H9 (cell line): ENCODE measurements at regions not wholly inside any gene's neighbourhood (a gene's known extent, or its start where the extent isn't known, plus 50 kb on each side); places are given as distances from the start of the nearest gene placed in this dataset.

Source experiments
- DNase-seq: peaks from one replicate; pipeline ENCODE4 v3.0.0-alpha.2; 2017
- H2AFZ ChIP-seq: one replicate; pipeline ENCODE4 v1.6.1; 2013; ENCODE audit warnings: mild to moderate bottlenecking, low read length, control low read depth, moderate library complexity
- H2AK5ac ChIP-seq: 2 replicates; pipeline ENCODE4 v1.6.1; 2013; ENCODE audit warnings: low read length, control low read depth, mixed read lengths; ENCODE audit not compliant: insufficient read length
- H2BK120ac ChIP-seq: one replicate; pipeline ENCODE4 v1.6.1; 2013; ENCODE audit warnings: low read depth, mild to moderate bottlenecking, low read length, control low read depth, inconsistent platforms; ENCODE audit not compliant: poor library complexity, severe bottlenecking
- H2BK12ac ChIP-seq: 2 replicates; pipeline ENCODE4 v1.6.1; 2013; ENCODE audit warnings: low read length, control low read depth, mixed read lengths, low read depth; ENCODE audit not compliant: insufficient read length
- H2BK15ac ChIP-seq: 2 replicates; pipeline ENCODE4 v1.6.1; 2013; ENCODE audit warnings: low read depth, low read length, control low read depth
- H2BK20ac ChIP-seq: one replicate; pipeline ENCODE4 v1.6.1; 2013; ENCODE audit warnings: low read depth, mild to moderate bottlenecking, low read length, control low read depth, inconsistent platforms; ENCODE audit not compliant: poor library complexity, severe bottlenecking
- H2BK5ac ChIP-seq: 2 replicates; pipeline ENCODE4 v1.6.1; 2013; ENCODE audit warnings: low read length, control low read depth, mixed read lengths; ENCODE audit not compliant: insufficient read length
- H3K14ac ChIP-seq: 2 replicates; pipeline ENCODE4 v1.6.1; 2013; ENCODE audit warnings: low read length, control low read depth; ENCODE audit not compliant: insufficient read depth
- H3K18ac ChIP-seq: 2 replicates; pipeline ENCODE4 v1.6.1; 2013; ENCODE audit warnings: low read depth, mild to moderate bottlenecking, mixed read lengths, low read length, control low read depth; ENCODE audit not compliant: insufficient read length
- H3K23ac ChIP-seq: 2 replicates; pipeline ENCODE4 v1.6.1; 2013; ENCODE audit warnings: low read length, control low read depth, mixed read lengths, low read depth; ENCODE audit not compliant: insufficient read length
- H3K23me2 ChIP-seq: 2 replicates; pipeline ENCODE4 v1.6.1; 2013; ENCODE audit warnings: low read depth, mild to moderate bottlenecking, mixed read lengths, low read length, control low read depth; ENCODE audit not compliant: insufficient read length, poor library complexity, severe bottlenecking
- H3K27ac ChIP-seq: 2 replicates; pipeline ENCODE4 v1.5.1; 2013; ENCODE audit warnings: low read length, control low read depth, mixed read lengths, low read depth; ENCODE audit not compliant: insufficient read length
- H3K27me3 ChIP-seq: 2 replicates; pipeline ENCODE4 v1.6.1; 2013; ENCODE audit warnings: low read length, control low read depth, inconsistent platforms; ENCODE audit not compliant: insufficient read depth
- H3K4ac ChIP-seq: 2 replicates; pipeline ENCODE4 v1.6.1; 2013; ENCODE audit warnings: low read depth, mild to moderate bottlenecking, control low read depth, inconsistent platforms, low read length, moderate library complexity
- H3K4me1 ChIP-seq: 2 replicates; pipeline ENCODE4 v1.6.1; 2013; ENCODE audit warnings: low read length, control low read depth, inconsistent platforms; ENCODE audit not compliant: insufficient read depth
- H3K4me2 ChIP-seq: 2 replicates; pipeline ENCODE4 v1.6.1; 2013; ENCODE audit warnings: low read length, control low read depth, mixed read lengths; ENCODE audit not compliant: insufficient read length, insufficient read depth
- H3K56ac ChIP-seq: 2 replicates; pipeline ENCODE4 v1.6.1; 2013; ENCODE audit warnings: low read depth, mild to moderate bottlenecking, mixed read lengths, low read length, control low read depth; ENCODE audit not compliant: insufficient read length
- H3K79me1 ChIP-seq: 2 replicates; pipeline ENCODE4 v1.6.1; 2013; ENCODE audit warnings: low read depth, mild to moderate bottlenecking, moderate library complexity, low read length, control low read depth, inconsistent platforms; ENCODE audit not compliant: insufficient read depth, poor library complexity, severe bottlenecking
- H3K79me2 ChIP-seq: 2 replicates; pipeline ENCODE4 v1.6.1; 2013; ENCODE audit warnings: low read length, control low read depth, inconsistent platforms; ENCODE audit not compliant: insufficient read depth
- H3K9ac ChIP-seq: 2 replicates; pipeline ENCODE4 v1.6.1; 2013; ENCODE audit warnings: low read length, control low read depth, mixed read lengths; ENCODE audit not compliant: insufficient read length; ENCODE audit errors: extremely low read depth
- H3K9me3 ChIP-seq: one replicate; pipeline ENCODE4 v1.6.1; 2013; ENCODE audit warnings: low read depth, low read length, inconsistent platforms; ENCODE audit not compliant: control insufficient read depth
- H3T11ph ChIP-seq: one replicate; pipeline ENCODE4 v1.6.1; 2013; ENCODE audit warnings: mild to moderate bottlenecking, low read length, control low read depth, inconsistent platforms
- H4K20me1 ChIP-seq: one replicate; pipeline ENCODE4 v1.6.1; 2013; ENCODE audit not compliant: control insufficient read depth, insufficient read length, insufficient read depth
- H4K5ac ChIP-seq: 2 replicates; pipeline ENCODE4 v1.6.1; 2013; ENCODE audit warnings: low read depth, mild to moderate bottlenecking, mixed read lengths, low read length, control low read depth; ENCODE audit not compliant: insufficient read length
- H4K8ac ChIP-seq: replicated peaks from 2 replicates; pipeline ENCODE4 v1.6.1; 2013; ENCODE audit warnings: low read length, control low read depth, mixed read lengths, low read depth; ENCODE audit not compliant: insufficient read length
- H4K91ac ChIP-seq: 2 replicates; pipeline ENCODE4 v1.6.1; 2013; ENCODE audit warnings: low read depth, mild to moderate bottlenecking, moderate library complexity, mixed read lengths, low read length, control low read depth; ENCODE audit not compliant: insufficient read length
- H3K27ac Mint-ChIP-seq, 3 experiments: 2 replicates in 2 of 3; 3 replicates in 1 of 3; pipeline ENCODE4 v1.8.0; 2020 to 2021; ENCODE audit warnings: mixed read lengths in 3 of 3, mild to moderate bottlenecking in 1 of 3, moderate library complexity in 1 of 3
- H3K27me3 Mint-ChIP-seq: 2 replicates; pipeline ENCODE4 v1.8.0; 2021; ENCODE audit warnings: low read depth, mild to moderate bottlenecking, moderate library complexity, mixed read lengths
- H3K36me3 Mint-ChIP-seq, 3 experiments: 2 replicates in 2 of 3; 3 replicates in 1 of 3; pipeline ENCODE4 v1.8.0; 2020 to 2021; ENCODE audit warnings: low read depth in 3 of 3, mixed read lengths in 3 of 3; ENCODE audit not compliant: insufficient read depth in 1 of 3
- H3K4me1 Mint-ChIP-seq, 2 experiments: 2 replicates each; pipeline ENCODE4 v1.8.0; 2020; ENCODE audit warnings: mixed read lengths in 2 of 2
- H3K4me3 Mint-ChIP-seq, 2 experiments: 2 replicates in 1 of 2; 3 replicates in 1 of 2; pipeline ENCODE4 v1.8.0; 2020 to 2021; ENCODE audit warnings: mild to moderate bottlenecking in 2 of 2, mixed read lengths in 2 of 2, moderate library complexity in 1 of 2
- H3K9me3 Mint-ChIP-seq, 2 experiments: 2 replicates in 1 of 2; 3 replicates in 1 of 2; pipeline ENCODE4 v1.8.0; 2020; ENCODE audit warnings: mild to moderate bottlenecking in 2 of 2, mixed read lengths in 2 of 2, moderate library complexity in 1 of 2
- CTCF ChIP-seq: fragments of 200-600 bp; sonication (generic); conservative IDR thresholded peaks from 3 replicates; pipeline ENCODE4 v1.8.0; 2021; ENCODE audit warnings: antibody characterized with exemption, mild to moderate bottlenecking
- WGBS: extraction: QIAGEN DNeasy Blood & Tissue Kit; methylation state at CpG from one replicate; pipeline ENCODE4 v1.1.7; 2013; ENCODE audit warnings: missing lambda C conversion rate, low lambda C conversion rate, mixed read lengths; ENCODE audit not compliant: insufficient read length; ENCODE audit errors: extremely low coverage; 5-methylcytosine and 5-hydroxymethylcytosine counted together

GRCh38 chr2:9681427-9681817 lies 50.6 kb upstream of the YWHAQ start:
- no peak overlapping the region for H3T11ph ChIP-seq
- H3K4me3 Mint-ChIP-seq, result no peak overlapping the region
- H2BK20ac ChIP-seq, result no peak overlapping the region
- no peak overlapping the region for H3K18ac ChIP-seq
- no peak overlapping the region; a peak in 2 of 7 replicates for H3K27ac Mint-ChIP-seq
- no peaks in the 10 kb centered on the region for H3K79me2 ChIP-seq
- H3K27me3 ChIP-seq, result no peaks in the 10 kb centered on the region
- H4K5ac ChIP-seq, result no peak overlapping the region
- H3K4me2 ChIP-seq, result no peak overlapping the region
- H4K91ac ChIP-seq, result no peak overlapping the region
- no peak overlapping the region for H2BK12ac ChIP-seq
- no peaks in the 10 kb centered on the region; the same call in none of the 2 replicates for H3K27me3 Mint-ChIP-seq
- no peak overlapping the region for H2AFZ ChIP-seq
- H3K4ac ChIP-seq, result no peak overlapping the region
- no peaks in the 10 kb centered on the region for H3K23me2 ChIP-seq
- WGBS, result no CpG with 5 or more reads among the region's 7 CpGs
- H2AK5ac ChIP-seq, result no peak overlapping the region
- H3K27ac ChIP-seq, result no peak overlapping the region
- no peaks in the 10 kb centered on the region for H3K9me3 Mint-ChIP-seq
- no peaks in the 10 kb centered on the region for H3K36me3 Mint-ChIP-seq
- DNase-seq, result no peak
- H4K20me1 ChIP-seq, result no peaks in the 10 kb centered on the region
- no peak overlapping the region for H3K23ac ChIP-seq
- H3K56ac ChIP-seq, result no peak overlapping the region
- no peak overlapping the region for H2BK15ac ChIP-seq
- no peak overlapping the region for H2BK120ac ChIP-seq
- no peak overlapping the region for H2BK5ac ChIP-seq
- H3K4me1 ChIP-seq, result no peaks in the 10 kb centered on the region
- H3K4me1 Mint-ChIP-seq, result peaks cover under 1 to 4% of the 10 kb centered on the region in 2 experiments; a peak in 2 of 4 replicates
- no peak for TF ChIP-seq CTCF
- H3K79me1 ChIP-seq, result no peaks in the 10 kb centered on the region
- H3K9me3 ChIP-seq, result no peaks in the 10 kb centered on the region
- H3K9ac ChIP-seq, result no peak overlapping the region
- H4K8ac ChIP-seq, result no peak overlapping the region
- no peak overlapping the region for H3K14ac ChIP-seq
